HG03520 (cell line): ENCODE measurements at regions not wholly inside any gene's neighbourhood (a gene's known extent, or its start where the extent isn't known, plus 50 kb on each side); places are given as distances from the start of the nearest gene placed in this dataset.

Experiments
- ATAC-seq: cut with Tn5 transposase; IDR thresholded peaks from one replicate; pipeline ENCODE4 v1.9.1; 2021; ENCODE audit warnings: mild to moderate bottlenecking, moderate library complexity; ENCODE audit not compliant: unreplicated experiment

- ATAC-seq: no peak
These were observed 392.8 kb downstream of the SLITRK6 start for GRCh38 chr13:85406269-85406975.

- no peak for ATAC-seq
These were observed 393.8 kb downstream of the SLITRK6 start for GRCh38 chr13:85405316-85405897.

GRCh38 chr13:85386424-85386823, 412.8 kb downstream of the SLITRK6 start:
- no peak for ATAC-seq

- no peak for ATAC-seq
These were observed 415.9 kb downstream of the SLITRK6 start for GRCh38 chr13:85383291-85383690.

- ATAC-seq: no peak
These were observed 418.1 kb downstream of the SLITRK6 start for GRCh38 chr13:85381082-85381481.

GRCh38 chr13:85379991-85380390, 419.2 kb downstream of the SLITRK6 start:
- ATAC-seq: no peak

GRCh38 chr13:85379433-85379832, 419.8 kb downstream of the SLITRK6 start:
- ATAC-seq: no peak

- no peak for ATAC-seq
These were observed 421.4 kb downstream of the SLITRK6 start for GRCh38 chr13:85377783-85378182.

GRCh38 chr13:85373322-85373721, 425.9 kb downstream of the SLITRK6 start:
- ATAC-seq: no peak

- no peak for ATAC-seq
These were observed 428.0 kb downstream of the SLITRK6 start for GRCh38 chr13:85371254-85371653.

- ATAC-seq: no peak
These were observed 430.5 kb downstream of the SLITRK6 start for GRCh38 chr13:85368686-85369085.

GRCh38 chr13:85367887-85368286, 431.3 kb downstream of the SLITRK6 start:
- ATAC-seq: no peak

- ATAC-seq: no peak
These were observed 432.3 kb downstream of the SLITRK6 start for GRCh38 chr13:85366759-85367417.

- no peak for ATAC-seq
These were observed 435.7 kb downstream of the SLITRK6 start for GRCh38 chr13:85363504-85363903.

GRCh38 chr13:85362980-85363379, 436.2 kb downstream of the SLITRK6 start:
- no peak for ATAC-seq

- ATAC-seq: no peak
These were observed 452.0 kb downstream of the SLITRK6 start for GRCh38 chr13:85347251-85347650.

GRCh38 chr13:85334187-85334586, 465.0 kb downstream of the SLITRK6 start:
- ATAC-seq: no peak

GRCh38 chr13:85333506-85334020, 465.7 kb downstream of the SLITRK6 start:
- no peak for ATAC-seq

- no peak for ATAC-seq
These were observed 466.6 kb downstream of the SLITRK6 start for GRCh38 chr13:85332615-85333014.

- ATAC-seq: no peak
These were observed 477.5 kb downstream of the SLITRK6 start for GRCh38 chr13:85321734-85322133.

GRCh38 chr13:85317781-85318180, 481.4 kb downstream of the SLITRK6 start:
- ATAC-seq: no peak

GRCh38 chr13:85316506-85317025, 482.7 kb downstream of the SLITRK6 start:
- ATAC-seq: no peak
